Peyer's patch (tissue), 4 donors: ENCODE measurements at regions not wholly inside any gene's neighbourhood (a gene's known extent, or its start where the extent isn't known, plus 50 kb on each side); places are given as distances from the start of the nearest gene placed in this dataset.

Source experiments
- CTCF ChIP-seq, 6 experiments: fragments of 450-650 bp in 4 of 6; fragments of 200-600 bp in 2 of 6; sonication (generic) in 1 of 6; IDR thresholded peaks; one replicate each; pipeline ENCODE4 v1.5.1; 2017 to 2019; ENCODE audit warnings: antibody characterized with exemption in 6 of 6, mild to moderate bottlenecking in 3 of 6, moderate library complexity in 1 of 6
- POLR2A ChIP-seq, 2 donors: fragments of 450-650 bp; IDR thresholded peaks; one replicate each; pipeline ENCODE4 v1.5.1; 2017; ENCODE audit warnings: antibody characterized with exemption in 2 of 2, mild to moderate bottlenecking in 2 of 2, moderate library complexity in 2 of 2

- TF ChIP-seq CTCF (IDR thresholded peaks at IDR 0.05) = peak in 1 of 6 experiments; percentile 9
- TF ChIP-seq POLR2A (IDR thresholded peaks at IDR 0.05) = no peak
These were observed 566.4 kb downstream of the EFNA5 start for GRCh38 chr5:107104040-107104995.
